Choroid plexus epithelial cell (primary cell): ENCODE measurements at regions not wholly inside any gene's neighbourhood (a gene's known extent, or its start where the extent isn't known, plus 50 kb on each side); places are given as distances from the start of the nearest gene placed in this dataset.
"Not testable (repeated sequence)": the region's sequence is repeated elsewhere in the genome, so short reads cannot be mapped to it uniquely, and the experiment has no call there.

Experiments
- DNase-seq: peaks from one replicate; pipeline ENCODE4 v3.0.0-alpha.2; 2010; ENCODE audit warnings: low read depth
- H3K4me3 ChIP-seq: 2 replicates; pipeline ENCODE4 v1.5.1; 2011; ENCODE audit warnings: low read depth, mild to moderate bottlenecking, control low read depth, low read length, moderate library complexity
- TF ChIP-seq, protein P1 (sequence below): conservative IDR thresholded peaks from 2 replicates; pipeline ENCODE4 v1.5.1; 2011; ENCODE audit warnings: low read depth, mild to moderate bottlenecking, control low read depth, inconsistent platforms, low read length, moderate library complexity

DNA sequence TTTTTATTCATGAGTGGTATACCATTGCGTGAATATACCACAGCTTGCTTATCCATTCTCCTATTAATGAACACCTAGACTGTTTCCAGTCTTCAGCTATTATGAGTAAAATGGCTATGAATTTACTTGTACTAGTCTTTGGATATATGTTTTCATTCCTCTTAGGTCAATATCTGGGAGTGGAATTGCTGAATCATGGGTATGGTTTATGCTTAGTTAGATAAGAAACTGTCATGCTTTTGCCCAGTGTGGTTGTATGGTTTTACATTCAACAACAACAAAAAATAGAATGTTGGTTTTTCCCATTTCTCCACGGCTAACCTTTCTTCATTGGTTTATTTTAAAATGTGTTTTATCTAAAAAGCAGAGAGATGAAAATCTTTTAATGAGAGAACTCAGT is 308.3 kb downstream of the PHF14 start:
- no peak overlapping the region for H3K4me3 ChIP-seq
- TF ChIP-seq, protein P1, sequence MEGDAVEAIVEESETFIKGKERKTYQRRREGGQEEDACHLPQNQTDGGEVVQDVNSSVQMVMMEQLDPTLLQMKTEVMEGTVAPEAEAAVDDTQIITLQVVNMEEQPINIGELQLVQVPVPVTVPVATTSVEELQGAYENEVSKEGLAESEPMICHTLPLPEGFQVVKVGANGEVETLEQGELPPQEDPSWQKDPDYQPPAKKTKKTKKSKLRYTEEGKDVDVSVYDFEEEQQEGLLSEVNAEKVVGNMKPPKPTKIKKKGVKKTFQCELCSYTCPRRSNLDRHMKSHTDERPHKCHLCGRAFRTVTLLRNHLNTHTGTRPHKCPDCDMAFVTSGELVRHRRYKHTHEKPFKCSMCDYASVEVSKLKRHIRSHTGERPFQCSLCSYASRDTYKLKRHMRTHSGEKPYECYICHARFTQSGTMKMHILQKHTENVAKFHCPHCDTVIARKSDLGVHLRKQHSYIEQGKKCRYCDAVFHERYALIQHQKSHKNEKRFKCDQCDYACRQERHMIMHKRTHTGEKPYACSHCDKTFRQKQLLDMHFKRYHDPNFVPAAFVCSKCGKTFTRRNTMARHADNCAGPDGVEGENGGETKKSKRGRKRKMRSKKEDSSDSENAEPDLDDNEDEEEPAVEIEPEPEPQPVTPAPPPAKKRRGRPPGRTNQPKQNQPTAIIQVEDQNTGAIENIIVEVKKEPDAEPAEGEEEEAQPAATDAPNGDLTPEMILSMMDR, result no peak
- no peak for DNase-seq

- H3K4me3 ChIP-seq, DNase-seq: not testable (repeated sequence)
Measured at GRCh38 chr7:11283584-11283983, 309.9 kb downstream of the PHF14 start.

GRCh38 chr7:11290863-11291262 is 317.2 kb downstream of the PHF14 start:
- TF ChIP-seq, protein P1, result no peak
- no peak overlapping the region for H3K4me3 ChIP-seq
- DNase-seq, result no peak

DNA sequence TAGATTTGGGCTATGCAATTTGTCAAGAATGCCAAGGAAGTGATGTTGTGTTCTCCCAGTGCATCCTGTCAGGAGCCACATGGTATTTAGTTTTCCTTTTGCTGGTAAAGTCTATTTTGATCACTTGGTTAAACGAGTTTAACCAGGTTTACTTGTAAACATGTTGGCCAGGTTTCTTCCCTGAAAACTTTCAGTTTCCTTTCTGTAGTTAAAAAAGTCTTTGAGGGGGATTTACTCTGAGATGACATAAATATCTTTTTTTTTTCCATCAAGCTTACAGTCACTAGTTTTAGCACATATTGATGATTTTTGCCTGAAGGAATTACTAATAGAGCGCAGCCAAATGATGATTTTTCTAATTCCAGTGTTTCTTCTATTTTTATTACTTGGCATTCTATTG is 320.5 kb downstream of the PHF14 start:
- no peak overlapping the region for H3K4me3 ChIP-seq
- no peak for DNase-seq
- TF ChIP-seq, protein P1, result no peak

- H3K4me3 ChIP-seq, result no peak overlapping the region
- TF ChIP-seq, protein P1, result no peak
- no peak for DNase-seq
Measured at GRCh38 chr7:11294965-11295364, 321.3 kb downstream of the PHF14 start.

- H3K4me3 ChIP-seq, result no peak overlapping the region
- TF ChIP-seq, protein P1, result no peak
- DNase-seq, result no peak
Measured at GRCh38 chr7:11297126-11297625, 323.5 kb downstream of the PHF14 start.

GRCh38 chr7:11297764-11298163 is 324.1 kb downstream of the PHF14 start:
- H3K4me3 ChIP-seq, result no peak overlapping the region
- TF ChIP-seq, protein P1, result no peak
- no peak for DNase-seq
